Thymus (tissue), 11 donors: ENCODE measurements at regions not wholly inside any gene's neighbourhood (a gene's known extent, or its start where the extent isn't known, plus 50 kb on each side); places are given as distances from the start of the nearest gene placed in this dataset.

Experiments used
- DNase-seq, 9 donors: peaks; one replicate each; pipeline ENCODE4 v3.0.0-alpha.2; 2013; ENCODE audit warnings: low spot score in 9 of 9, low read depth in 6 of 9, missing footprints in 1 of 9
- H3K27ac ChIP-seq, 2 donors: one replicate each; pipeline ENCODE4 v1.5.1; 2013; ENCODE audit warnings: control low read depth in 1 of 2, low read depth in 1 of 2, low read length in 1 of 2, mild to moderate bottlenecking in 1 of 2, moderate library complexity in 1 of 2
- H3K27me3 ChIP-seq, 2 donors: one replicate each; pipeline ENCODE4 v1.5.1; 2013; ENCODE audit warnings: low read length in 1 of 2; ENCODE audit not compliant: control insufficient read depth in 2 of 2, insufficient read depth in 1 of 2
- H3K36me3 ChIP-seq, 2 donors: one replicate each; pipeline ENCODE4 v1.5.1; 2013; ENCODE audit warnings: low read length in 1 of 2, mild to moderate bottlenecking in 1 of 2, moderate library complexity in 1 of 2; ENCODE audit not compliant: control insufficient read depth in 2 of 2, insufficient read depth in 2 of 2
- H3K4me1 ChIP-seq, 2 donors: one replicate each; pipeline ENCODE4 v1.5.1; 2013; ENCODE audit warnings: low read length in 2 of 2; ENCODE audit not compliant: control insufficient read depth in 2 of 2, insufficient read depth in 2 of 2
- H3K4me3 ChIP-seq, 2 donors: one replicate each; pipeline ENCODE4 v1.5.1; 2013; ENCODE audit warnings: low read length in 2 of 2, control low read depth in 1 of 2, mild to moderate bottlenecking in 1 of 2
- H3K9me3 ChIP-seq, 2 donors: one replicate each; pipeline ENCODE4 v1.5.1; 2013; ENCODE audit warnings: low read length in 1 of 2, mild to moderate bottlenecking in 1 of 2; ENCODE audit not compliant: control insufficient read depth in 2 of 2, insufficient read depth in 1 of 2
- WGBS: extraction: QIAGEN DNeasy Blood & Tissue Kit; methylation state at CpG from one replicate; pipeline ENCODE4 v1.1.7; 2013; 5-methylcytosine and 5-hydroxymethylcytosine counted together
- donor health status: healthy.

DNA sequence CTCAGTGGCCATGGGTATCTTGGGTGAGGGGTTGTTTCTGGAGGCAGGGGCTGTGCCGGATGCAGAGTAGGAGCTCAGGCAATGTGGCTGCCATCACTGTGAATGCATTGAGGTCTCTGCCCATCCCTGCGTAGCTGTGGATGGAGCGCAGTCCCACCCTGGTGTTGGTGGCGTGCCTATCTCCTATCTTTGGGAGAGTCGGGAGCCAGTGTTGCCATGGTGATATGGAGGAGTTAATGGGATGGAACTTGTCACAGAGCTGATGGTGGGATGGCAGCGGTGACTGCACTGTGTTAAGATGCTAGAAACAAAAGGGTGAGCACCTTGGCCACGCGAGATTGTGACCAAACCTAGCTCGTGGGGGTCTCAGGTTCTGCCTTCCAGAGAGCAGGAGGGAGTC lies 197.3 kb downstream of the MELK start:
- DNase-seq, result no peak
- H3K4me1 ChIP-seq, result peaks cover 0 to 9% of the 10 kb centered on the region in 2 donors
- H3K4me3 ChIP-seq, result no peak overlapping the region
- no peak overlapping the region for H3K27ac ChIP-seq
- WGBS, result 89% methylated on average over 9 of the region's 9 CpGs
- peaks cover 0 to 16% of the 10 kb centered on the region in 2 donors for H3K27me3 ChIP-seq
- H3K36me3 ChIP-seq, result no peaks in the 10 kb centered on the region
- no peaks in the 10 kb centered on the region for H3K9me3 ChIP-seq

GRCh38 chr9:36772449-36773403 lies 200.0 kb downstream of the MELK start:
- DNase-seq, result peak in 2 of 9 donors; percentile 7 to 18
- H3K36me3 ChIP-seq, result no peaks in the 10 kb centered on the region
- 51% methylated on average over 18 of the region's 18 CpGs for WGBS
- no peaks in the 10 kb centered on the region for H3K4me1 ChIP-seq
- no peak overlapping the region for H3K4me3 ChIP-seq
- H3K27ac ChIP-seq, result no peak overlapping the region
- peaks cover 0 to 13% of the 10 kb centered on the region in 2 donors for H3K27me3 ChIP-seq
- peaks cover 0 to 4% of the 10 kb centered on the region in 2 donors for H3K9me3 ChIP-seq

DNA sequence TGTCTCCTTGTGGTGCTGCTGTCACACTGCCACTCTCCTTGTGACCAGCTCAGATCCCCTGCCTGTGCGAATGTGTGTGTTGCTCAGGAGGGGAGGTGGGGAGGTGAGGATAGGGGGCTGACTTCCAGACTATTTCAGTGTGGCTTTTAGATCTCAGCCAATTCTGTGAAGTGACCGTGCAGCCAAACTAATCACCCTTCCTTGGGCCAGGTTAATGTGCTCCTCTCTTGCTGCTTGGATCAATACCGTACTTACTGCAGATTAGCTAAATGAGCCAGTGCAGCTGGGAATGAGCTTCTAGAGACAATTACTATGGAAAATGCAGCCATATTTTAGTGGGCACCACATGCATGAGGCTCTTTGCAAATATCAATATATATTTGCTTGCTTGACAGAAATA lies 206.0 kb downstream of the MELK start:
- Histone ChIP-seq H3K9me3 (peaks cover 0 to 4% of the 10 kb centered on the region in 2 donors), H3K4me1 (no peaks in the 10 kb centered on the region), H3K36me3 (no peaks in the 10 kb centered on the region), H3K27me3 (peaks cover 0 to 10% of the 10 kb centered on the region in 2 donors), H3K27ac (no peak overlapping the region), H3K4me3 (no peak overlapping the region)
- no peak for DNase-seq
- WGBS, result 95% methylated on average over 3 of the region's 3 CpGs

GRCh38 chr9:36779582-36779981 lies 206.9 kb downstream of the MELK start:
- Histone ChIP-seq H3K4me1 (no peaks in the 10 kb centered on the region), H3K9me3 (peaks cover 0 to 4% of the 10 kb centered on the region in 2 donors), H3K36me3 (no peaks in the 10 kb centered on the region), H3K27me3 (peaks cover 0 to 10% of the 10 kb centered on the region in 2 donors), H3K27ac (no peak overlapping the region), H3K4me3 (no peak overlapping the region)
- 89% methylated on average over 8 of the region's 8 CpGs for WGBS
- no peak for DNase-seq

DNA sequence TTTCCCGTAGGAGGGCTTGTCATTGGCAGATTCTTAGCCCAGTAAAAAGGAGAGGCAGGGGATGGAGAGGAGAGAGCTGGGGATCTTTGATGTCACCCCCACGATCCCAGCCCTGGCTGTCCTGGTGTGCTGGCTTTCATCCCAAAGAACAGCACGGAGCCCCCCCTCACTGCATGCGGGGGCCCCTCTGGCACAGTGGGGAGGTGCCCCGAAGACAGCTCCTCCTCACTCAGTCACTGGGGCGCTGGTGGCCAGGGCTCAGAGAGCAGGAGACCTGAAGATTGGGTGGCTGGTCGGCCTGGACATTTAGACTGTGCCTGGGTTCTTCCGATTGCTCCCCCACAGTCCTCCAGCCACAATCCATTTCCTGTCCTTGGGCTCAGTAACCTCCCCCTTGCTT lies 207.5 kb downstream of the MELK start:
- Histone ChIP-seq H3K9me3 (peaks cover 0 to 4% of the 10 kb centered on the region in 2 donors), H3K27me3 (peaks cover 0 to 10% of the 10 kb centered on the region in 2 donors), H3K4me3 (no peak overlapping the region), H3K4me1 (no peaks in the 10 kb centered on the region), H3K36me3 (no peaks in the 10 kb centered on the region), H3K27ac (no peak overlapping the region)
- 60% methylated on average over 8 of the region's 8 CpGs for WGBS
- no peak for DNase-seq

- Histone ChIP-seq H3K4me3 (no peak overlapping the region), H3K36me3 (no peaks in the 10 kb centered on the region), H3K27ac (no peak overlapping the region), H3K9me3 (peaks cover 0 to 3% of the 10 kb centered on the region in 2 donors), H3K4me1 (no peaks in the 10 kb centered on the region), H3K27me3 (peaks cover 0 to 10% of the 10 kb centered on the region in 2 donors)
- 88% methylated on average over 10 of the region's 10 CpGs for WGBS
- no peak for DNase-seq
Measured at GRCh38 chr9:36781533-36781932, 208.8 kb downstream of the MELK start.
